IMR-90 (cell line): ENCODE measurements at regions not wholly inside any gene's neighbourhood (a gene's known extent, or its start where the extent isn't known, plus 50 kb on each side); places are given as distances from the start of the nearest gene placed in this dataset.

Experiments used
- ATAC-seq: fragments of 200-7000 bp; cut with Tn5 transposase; 2 replicates; pipeline ENCODE4 v1.9.1; 2020; ENCODE audit warnings: low read depth, mild to moderate bottlenecking, moderate library complexity
- BruUV-seq: library from RNA; stranded (reverse); fragments of 400-500 nt; replicated peaks from 2 replicates; lab custom pipeline; 2021; lab: Mats Ljungman, UMichigan
- CTCF ChIA-PET: fragments of 300-600 bp; formaldehyde crosslinking; extraction: SDS; loops from one replicate; lab custom pipeline; 2021; ENCODE audit warnings: antibody characterized with exemption; lab: Yijun Ruan, JAX
- POLR2A ChIA-PET: fragments of 300-600 bp; sonication (Branson Sonifier 250); formaldehyde crosslinking; loops from one replicate; lab custom pipeline; 2022; ENCODE audit warnings: antibody characterized with exemption; ENCODE audit not compliant: unreplicated experiment; lab: Charles Lee
- DNase-seq: peaks from one replicate; pipeline ENCODE4 v3.0.0; 2013
- H2AFZ ChIP-seq: replicated peaks from 2 replicates; pipeline ENCODE3; 2013; ENCODE audit warnings: low read length, mild to moderate bottlenecking; ENCODE audit not compliant: poor library complexity
- H2AK5ac ChIP-seq: 2 replicates; pipeline ENCODE4 v1.6.1; 2013; ENCODE audit warnings: low read depth, low read length, inconsistent platforms
- H2AK9ac ChIP-seq: replicated peaks from 2 replicates; pipeline ENCODE3; 2013; ENCODE audit warnings: mild to moderate bottlenecking, low read depth, low read length, moderate library complexity; ENCODE audit not compliant: poor library complexity
- H2BK120ac ChIP-seq: 2 replicates; pipeline ENCODE4 v1.6.1; 2013; ENCODE audit warnings: low read depth, low read length, inconsistent platforms
- H2BK15ac ChIP-seq: 3 replicates; pipeline ENCODE4 v1.6.1; 2013; ENCODE audit warnings: low read depth, low read length, inconsistent platforms
- H2BK20ac ChIP-seq: 2 replicates; pipeline ENCODE4 v1.6.1; 2013; ENCODE audit warnings: low read depth, mild to moderate bottlenecking, inconsistent platforms, low read length, moderate library complexity
- H2BK5ac ChIP-seq: 2 replicates; pipeline ENCODE4 v1.6.1; 2013; ENCODE audit warnings: mild to moderate bottlenecking, low read depth, low read length, inconsistent platforms; ENCODE audit not compliant: poor library complexity, severe bottlenecking
- H3K14ac ChIP-seq: replicated peaks from 2 replicates; pipeline ENCODE4 v1.6.1; 2013; ENCODE audit warnings: low read depth, low read length, inconsistent platforms
- H3K18ac ChIP-seq: 2 replicates; pipeline ENCODE4 v1.6.1; 2013; ENCODE audit warnings: low read depth, low read length, control low read depth
- H3K23ac ChIP-seq: 2 replicates; pipeline ENCODE4 v1.6.1; 2013; ENCODE audit warnings: low read depth, low read length, inconsistent platforms
- H3K27ac ChIP-seq: 2 replicates; pipeline ENCODE4 v1.5.1; 2013; ENCODE audit warnings: mild to moderate bottlenecking, control low read depth, low read length; ENCODE audit not compliant: insufficient read depth
- H3K27me3 ChIP-seq: 2 replicates; pipeline ENCODE4 v1.6.1; 2013; ENCODE audit warnings: low read length; ENCODE audit not compliant: control insufficient read depth, insufficient read depth
- H3K36me3 ChIP-seq: 2 replicates; pipeline ENCODE4 v1.6.1; 2013; ENCODE audit warnings: low read length, mixed read lengths; ENCODE audit not compliant: control insufficient read depth, insufficient read depth
- H3K4ac ChIP-seq: 2 replicates; pipeline ENCODE4 v1.6.1; 2013; ENCODE audit warnings: low read depth, low read length, inconsistent platforms
- H3K4me1 ChIP-seq: 2 replicates; pipeline ENCODE4 v1.6.1; 2013; ENCODE audit warnings: low read length, mixed read lengths; ENCODE audit not compliant: control insufficient read depth, insufficient read depth
- H3K4me2 ChIP-seq: 2 replicates; pipeline ENCODE4 v1.6.1; 2013; ENCODE audit warnings: low read depth, mild to moderate bottlenecking, control low read depth, low read length, moderate library complexity
- H3K4me3 ChIP-seq: 2 replicates; pipeline ENCODE4 v1.5.1; 2013; ENCODE audit warnings: low read depth, mild to moderate bottlenecking, control low read depth, low read length, moderate library complexity; ENCODE audit not compliant: insufficient read depth
- H3K56ac ChIP-seq: 2 replicates; pipeline ENCODE4 v1.6.1; 2013; ENCODE audit warnings: low read length, inconsistent platforms; ENCODE audit not compliant: insufficient read depth; ENCODE audit errors: extremely low read depth
- H3K79me1 ChIP-seq, 2 experiments: 2 replicates each; pipeline ENCODE4 v1.6.1; 2013; ENCODE audit warnings: low read length in 2 of 2, inconsistent platforms in 1 of 2, low read depth in 1 of 2
- H3K9ac ChIP-seq: 2 replicates; pipeline ENCODE4 v1.6.1; 2013; ENCODE audit warnings: low read depth, low read length, control low read depth
- H3K9me1 ChIP-seq: 2 replicates; pipeline ENCODE4 v1.6.1; 2013; ENCODE audit warnings: low read length, inconsistent platforms; ENCODE audit not compliant: insufficient read depth
- H3K9me3 ChIP-seq: 2 replicates; pipeline ENCODE4 v1.6.1; 2013; ENCODE audit warnings: low read length; ENCODE audit not compliant: control insufficient read depth, insufficient read depth
- H4K20me1 ChIP-seq: 2 replicates; pipeline ENCODE4 v1.6.1; 2013; ENCODE audit warnings: low read length, inconsistent platforms; ENCODE audit not compliant: insufficient read depth
- H4K5ac ChIP-seq: 2 replicates; pipeline ENCODE4 v1.6.1; 2013; ENCODE audit warnings: mild to moderate bottlenecking, low read depth, low read length, control low read depth
- H4K8ac ChIP-seq, 2 experiments: 2 replicates each; pipeline ENCODE4 v1.6.1; 2013; ENCODE audit warnings: low read depth in 2 of 2, low read length in 2 of 2, control low read depth in 1 of 2, inconsistent platforms in 1 of 2
- H4K91ac ChIP-seq: 2 replicates; pipeline ENCODE4 v1.6.1; 2013; ENCODE audit warnings: low read depth, low read length, inconsistent platforms; ENCODE audit not compliant: insufficient read depth
- CEBPB ChIP-seq: IDR thresholded peaks from 2 replicates; pipeline ENCODE4 v1.6.1; 2012; ENCODE audit warnings: low read depth, low read length, improper control_type of control experiment
- CHD1 ChIP-seq: IDR thresholded peaks from 2 replicates; pipeline ENCODE4 v1.6.1; 2012; ENCODE audit warnings: low read depth, low read length, improper control_type of control experiment
- FOS ChIP-seq: fragments of 150-350 bp; IDR thresholded peaks from 2 replicates; pipeline ENCODE4 v1.6.1; 2016; ENCODE audit warnings: low read depth, low read length
- MAFK ChIP-seq: IDR thresholded peaks from 2 replicates; pipeline ENCODE4 v1.6.1; 2012; ENCODE audit warnings: low read depth, low read length, improper control_type of control experiment
- MAZ ChIP-seq: IDR thresholded peaks from 2 replicates; pipeline ENCODE4 v1.6.1; 2012; ENCODE audit warnings: low read depth, mild to moderate bottlenecking, low read length, improper control_type of control experiment, moderate library complexity, borderline replicate concordance
- MXI1 ChIP-seq: IDR thresholded peaks from 2 replicates; pipeline ENCODE4 v1.6.1; 2012; ENCODE audit warnings: low read depth, mild to moderate bottlenecking, low read length, moderate library complexity, borderline replicate concordance
- POLR2A ChIP-seq: IDR thresholded peaks from 2 replicates; pipeline ENCODE4 v1.6.1; 2012; ENCODE audit warnings: mild to moderate bottlenecking, low read depth, low read length
- RCOR1 ChIP-seq: IDR thresholded peaks from 2 replicates; pipeline ENCODE4 v1.6.1; 2012; ENCODE audit warnings: mild to moderate bottlenecking, low read length, improper control_type of control experiment; ENCODE audit not compliant: insufficient replicate concordance
- RFX5 ChIP-seq: IDR thresholded peaks from 2 replicates; pipeline ENCODE4 v1.8.0; 2012; ENCODE audit warnings: low read depth, mild to moderate bottlenecking, low read length, moderate library complexity
- WGBS, 2 experiments: methylation state at CpG; one replicate each; pipeline versions ENCODE4 v1.1.5 to v1.1.7; 2013; ENCODE audit warnings: missing lambda C conversion rate in 2 of 2; ENCODE audit not compliant: insufficient read length in 1 of 2; ENCODE audit errors: extremely low coverage in 2 of 2; 5-methylcytosine and 5-hydroxymethylcytosine counted together
- dilution Hi-C: fragments of 300-500 bp; cut with HindIII; formaldehyde crosslinking; loops from one replicate; pipeline ENCODE4 v1.14.3; 2018; ENCODE audit warnings: low sequenced_read_pairs; ENCODE audit not compliant: unreplicated experiment
- in situ Hi-C: fragments of 300-500 bp; cut with MboI; formaldehyde crosslinking; loops from 3 replicates; pipeline ENCODE4 v1.14.3; 2019; ENCODE audit warnings: low sequenced_read_pairs, inconsistent platforms, mixed read lengths
- intact Hi-C: fragments of 100-400 bp; cut with micrococcal nuclease; formaldehyde crosslinking; loops from 2 replicates; pipeline ENCODE4 v1.10.0; 2022
- TF ChIP-seq, protein P1 (sequence below): conservative IDR thresholded peaks from 2 replicates; pipeline ENCODE4 v1.5.1; 2012; ENCODE audit warnings: mild to moderate bottlenecking, low read depth, low read length, improper control_type of control experiment
- TF ChIP-seq, protein P2 (sequence below): fragments of 150-350 bp; IDR thresholded peaks from 2 replicates; pipeline ENCODE4 v1.6.1; 2016; ENCODE audit warnings: low read depth, mild to moderate bottlenecking, low read length, moderate library complexity, borderline replicate concordance

DNA sequence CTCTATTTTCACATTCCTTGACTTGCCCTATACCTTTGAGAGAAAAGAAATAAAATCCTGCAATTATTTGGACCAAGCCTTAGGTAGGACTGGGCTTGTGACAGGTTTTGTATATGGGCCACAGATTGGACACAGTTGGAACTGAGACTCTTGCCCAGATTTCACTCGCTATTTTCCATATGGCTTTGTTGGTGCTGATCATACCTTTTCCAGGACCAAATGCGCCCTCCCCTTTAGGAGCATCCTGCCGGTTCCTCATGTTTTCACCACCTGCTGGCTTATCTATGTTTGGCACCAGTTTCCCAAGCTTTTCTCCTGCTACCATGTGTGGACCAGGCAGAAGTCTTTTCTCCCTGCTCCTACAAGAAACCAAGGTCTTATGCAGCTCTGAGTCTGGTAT, 494.9 kb downstream of the EPHA4 start:
- no peak overlapping the region for H2AK9ac ChIP-seq
- H3K9me1 ChIP-seq, result peaks cover 6% of the 10 kb centered on the region; the same call in 1 of the 2 replicates
- no peaks in the 10 kb centered on the region for H3K36me3 ChIP-seq
- H4K5ac ChIP-seq, result peak overlapping the region; percentile 24; the same call in 1 of the 2 replicates
- H2BK120ac ChIP-seq, result peak overlapping the region; percentile 69
- BruUV-seq, result no TSS peak
- no peak overlapping the region; the same call in 1 of the 2 replicates for H3K23ac ChIP-seq
- DNase-seq, result no peak
- peaks cover 6% of the 10 kb centered on the region; the same call in 1 of the 2 replicates for H3K4me1 ChIP-seq
- H4K91ac ChIP-seq, result peak overlapping the region; percentile 77
- dilution Hi-C loops, result no loop called here
- no peak overlapping the region for H3K27ac ChIP-seq
- no peaks in the 10 kb centered on the region for H3K27me3 ChIP-seq
- CTCF ChIA-PET, result interaction anchor here (1.7 kb wide), 1 partner anchor 19 kb away, joined by 6 read pairs; no protein-coding TSS in a partner anchor
- H2BK15ac ChIP-seq, result peak overlapping the region; percentile 38; the same call in 2 of the 3 replicates
- H3K4me2 ChIP-seq, result no peak overlapping the region
- intact Hi-C loops, result loop anchor here (10.0 kb wide), 2 partner anchors 392 to 498 kb away; partner anchors contain the start of gene EPHA4
- H3K9ac ChIP-seq, result no peak overlapping the region
- H2BK5ac ChIP-seq, result no peak overlapping the region
- in situ Hi-C loops, result no loop called here
- peak overlapping the region; percentile 67 for H2BK20ac ChIP-seq
- no peaks in the 10 kb centered on the region for H4K20me1 ChIP-seq
- TF ChIP-seq POLR2A, result no peak
- TF ChIP-seq, protein P1, sequence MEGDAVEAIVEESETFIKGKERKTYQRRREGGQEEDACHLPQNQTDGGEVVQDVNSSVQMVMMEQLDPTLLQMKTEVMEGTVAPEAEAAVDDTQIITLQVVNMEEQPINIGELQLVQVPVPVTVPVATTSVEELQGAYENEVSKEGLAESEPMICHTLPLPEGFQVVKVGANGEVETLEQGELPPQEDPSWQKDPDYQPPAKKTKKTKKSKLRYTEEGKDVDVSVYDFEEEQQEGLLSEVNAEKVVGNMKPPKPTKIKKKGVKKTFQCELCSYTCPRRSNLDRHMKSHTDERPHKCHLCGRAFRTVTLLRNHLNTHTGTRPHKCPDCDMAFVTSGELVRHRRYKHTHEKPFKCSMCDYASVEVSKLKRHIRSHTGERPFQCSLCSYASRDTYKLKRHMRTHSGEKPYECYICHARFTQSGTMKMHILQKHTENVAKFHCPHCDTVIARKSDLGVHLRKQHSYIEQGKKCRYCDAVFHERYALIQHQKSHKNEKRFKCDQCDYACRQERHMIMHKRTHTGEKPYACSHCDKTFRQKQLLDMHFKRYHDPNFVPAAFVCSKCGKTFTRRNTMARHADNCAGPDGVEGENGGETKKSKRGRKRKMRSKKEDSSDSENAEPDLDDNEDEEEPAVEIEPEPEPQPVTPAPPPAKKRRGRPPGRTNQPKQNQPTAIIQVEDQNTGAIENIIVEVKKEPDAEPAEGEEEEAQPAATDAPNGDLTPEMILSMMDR, result no peak
- no peak for TF ChIP-seq CHD1
- no peak for TF ChIP-seq RCOR1
- TF ChIP-seq MAZ, result no peak
- no peak for TF ChIP-seq MAFK
- no peak for TF ChIP-seq CEBPB
- TF ChIP-seq, protein P2, sequence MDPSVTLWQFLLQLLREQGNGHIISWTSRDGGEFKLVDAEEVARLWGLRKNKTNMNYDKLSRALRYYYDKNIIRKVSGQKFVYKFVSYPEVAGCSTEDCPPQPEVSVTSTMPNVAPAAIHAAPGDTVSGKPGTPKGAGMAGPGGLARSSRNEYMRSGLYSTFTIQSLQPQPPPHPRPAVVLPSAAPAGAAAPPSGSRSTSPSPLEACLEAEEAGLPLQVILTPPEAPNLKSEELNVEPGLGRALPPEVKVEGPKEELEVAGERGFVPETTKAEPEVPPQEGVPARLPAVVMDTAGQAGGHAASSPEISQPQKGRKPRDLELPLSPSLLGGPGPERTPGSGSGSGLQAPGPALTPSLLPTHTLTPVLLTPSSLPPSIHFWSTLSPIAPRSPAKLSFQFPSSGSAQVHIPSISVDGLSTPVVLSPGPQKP, result no peak
- no peak for TF ChIP-seq FOS
- TF ChIP-seq MXI1, result no peak
- TF ChIP-seq RFX5, result no peak
- H3K56ac ChIP-seq, result no peak overlapping the region
- WGBS, 2 experiments, result 100% methylated on average over 1 of the region's 3 CpGs; no CpG with 5 or more reads in 1 of the 2 experiments
- peak overlapping the region; percentile 85 for H3K18ac ChIP-seq
- peak overlapping the region; percentile 84 for H3K4ac ChIP-seq
- no peak for ATAC-seq
- no peaks in the 10 kb centered on the region for H3K79me1 ChIP-seq
- H4K8ac ChIP-seq, result peak overlapping the region; percentile 53 to 72
- no peak overlapping the region for H3K4me3 ChIP-seq
- no peaks in the 10 kb centered on the region for H3K9me3 ChIP-seq
- POLR2A ChIA-PET, result no interaction called here
- no peak overlapping the region; the same call in 1 of the 2 replicates for H3K14ac ChIP-seq
- peak overlapping the region; percentile 48; the same call in 1 of the 2 replicates for H2AK5ac ChIP-seq
- H2AFZ ChIP-seq, result no peak overlapping the region
